ENCODE measurements at regions not wholly inside any gene's neighbourhood (a gene's known extent, or its start where the extent isn't known, plus 50 kb on each side); places are given as distances from the start of the nearest gene placed in this dataset.

DNA sequence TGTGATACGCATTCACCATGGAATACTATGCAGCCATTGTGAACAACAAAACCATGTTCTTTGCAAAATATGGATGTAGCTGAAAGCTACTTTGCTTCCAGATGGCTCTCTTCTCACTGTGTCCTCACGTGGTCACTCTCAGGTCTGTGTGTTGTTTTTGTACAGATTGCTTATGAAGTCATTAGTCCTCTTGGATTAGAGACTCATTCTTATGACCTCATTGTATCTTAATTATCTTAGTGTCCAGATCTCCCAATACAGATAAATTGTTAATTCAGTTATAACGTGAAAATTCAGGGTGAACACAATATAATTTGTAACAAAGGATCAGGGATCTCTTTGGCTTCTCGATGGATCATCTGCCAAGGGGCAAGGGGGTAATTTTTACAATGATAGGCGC, 100.4 kb upstream of the TOP3B start:
- H3K9ac ChIP-seq (ENCODE audit: low read length) = no peak overlapping the region
- H3K27ac ChIP-seq (ENCODE audit: low read depth, low read length) = no peak overlapping the region
- intact Hi-C loops (cut with micrococcal nuclease) = no loop called here
- no peak overlapping the region for H3K4me3 ChIP-seq (replicated peaks in 1 of 2; ENCODE audit: low read depth in 1 of 2, low read length in 2 of 2)
- no peaks in the 10 kb centered on the region for H3K79me2 ChIP-seq (ENCODE audit: insufficient read depth, low read length)
- ChIA-PET CTCF (interaction anchor here (0.9 kb wide), 1 partner anchor 22 kb away, joined by 3 read pairs; no protein-coding TSS in a partner anchor), POLR2A (interaction anchor here (0.9 kb wide), 1 partner anchor 9 kb away, joined by 3 read pairs; no protein-coding TSS in a partner anchor), RAD21 (ENCODE audit: low non-redundant PET in 1 of 2, low total read pairs in 2 of 2, uncharacterized antibody in 2 of 2, unreplicated experiment in 2 of 2) (no interaction called here)
- ATAC-seq = no peak
- TF ChIP-seq, protein P1, sequence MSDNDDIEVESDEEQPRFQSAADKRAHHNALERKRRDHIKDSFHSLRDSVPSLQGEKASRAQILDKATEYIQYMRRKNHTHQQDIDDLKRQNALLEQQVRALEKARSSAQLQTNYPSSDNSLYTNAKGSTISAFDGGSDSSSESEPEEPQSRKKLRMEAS (IDR thresholded peaks at IDR 0.05) = no peak
- TF ChIP-seq POLR2A (IDR thresholded peaks at IDR 0.05; ENCODE audit: borderline replicate concordance, extremely low read depth, insufficient read depth, insufficient read length) (no peak), RAD21 (IDR thresholded peaks at IDR 0.05; ENCODE audit: low read depth) (no peak), SP1 (IDR thresholded peaks at IDR 0.05; ENCODE audit: low read depth) (no peak), ZNF274 (IDR thresholded peaks at IDR 0.05; ENCODE audit: low read depth, low read length) (no peak), EGR1 (IDR thresholded peaks at IDR 0.05; ENCODE audit: low read depth) (no peak), POLR2AphosphoS5 (IDR thresholded peaks at IDR 0.05; ENCODE audit: low read depth, low read length) (no peak), YY1 (IDR thresholded peaks at IDR 0.05; ENCODE audit: extremely low read depth, insufficient replicate concordance, low read depth, low read length) (no peak), SIN3A (IDR thresholded peaks at IDR 0.05; ENCODE audit: low read depth) (no peak), CEBPB (IDR thresholded peaks at IDR 0.05; ENCODE audit: low read depth) (no peak), FOSL1 (IDR thresholded peaks at IDR 0.05; ENCODE audit: low read depth) (no peak), EZH2phosphoT487 (IDR thresholded peaks at IDR 0.05; ENCODE audit: borderline replicate concordance) (no peak), EZH2 (IDR thresholded peaks at IDR 0.05) (no peak), CBX3 (IDR thresholded peaks at IDR 0.05; ENCODE audit: low read depth) (no peak), JUND (IDR thresholded peaks at IDR 0.05) (no peak)
- TF ChIP-seq, protein P2, sequence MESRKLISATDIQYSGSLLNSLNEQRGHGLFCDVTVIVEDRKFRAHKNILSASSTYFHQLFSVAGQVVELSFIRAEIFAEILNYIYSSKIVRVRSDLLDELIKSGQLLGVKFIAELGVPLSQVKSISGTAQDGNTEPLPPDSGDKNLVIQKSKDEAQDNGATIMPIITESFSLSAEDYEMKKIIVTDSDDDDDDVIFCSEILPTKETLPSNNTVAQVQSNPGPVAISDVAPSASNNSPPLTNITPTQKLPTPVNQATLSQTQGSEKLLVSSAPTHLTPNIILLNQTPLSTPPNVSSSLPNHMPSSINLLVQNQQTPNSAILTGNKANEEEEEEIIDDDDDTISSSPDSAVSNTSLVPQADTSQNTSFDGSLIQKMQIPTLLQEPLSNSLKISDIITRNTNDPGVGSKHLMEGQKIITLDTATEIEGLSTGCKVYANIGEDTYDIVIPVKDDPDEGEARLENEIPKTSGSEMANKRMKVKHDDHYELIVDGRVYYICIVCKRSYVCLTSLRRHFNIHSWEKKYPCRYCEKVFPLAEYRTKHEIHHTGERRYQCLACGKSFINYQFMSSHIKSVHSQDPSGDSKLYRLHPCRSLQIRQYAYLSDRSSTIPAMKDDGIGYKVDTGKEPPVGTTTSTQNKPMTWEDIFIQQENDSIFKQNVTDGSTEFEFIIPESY (IDR thresholded peaks at IDR 0.05; ENCODE audit: extremely low read depth, insufficient replicate concordance, low read length) = no peak
- TF ChIP-seq, protein P3, sequence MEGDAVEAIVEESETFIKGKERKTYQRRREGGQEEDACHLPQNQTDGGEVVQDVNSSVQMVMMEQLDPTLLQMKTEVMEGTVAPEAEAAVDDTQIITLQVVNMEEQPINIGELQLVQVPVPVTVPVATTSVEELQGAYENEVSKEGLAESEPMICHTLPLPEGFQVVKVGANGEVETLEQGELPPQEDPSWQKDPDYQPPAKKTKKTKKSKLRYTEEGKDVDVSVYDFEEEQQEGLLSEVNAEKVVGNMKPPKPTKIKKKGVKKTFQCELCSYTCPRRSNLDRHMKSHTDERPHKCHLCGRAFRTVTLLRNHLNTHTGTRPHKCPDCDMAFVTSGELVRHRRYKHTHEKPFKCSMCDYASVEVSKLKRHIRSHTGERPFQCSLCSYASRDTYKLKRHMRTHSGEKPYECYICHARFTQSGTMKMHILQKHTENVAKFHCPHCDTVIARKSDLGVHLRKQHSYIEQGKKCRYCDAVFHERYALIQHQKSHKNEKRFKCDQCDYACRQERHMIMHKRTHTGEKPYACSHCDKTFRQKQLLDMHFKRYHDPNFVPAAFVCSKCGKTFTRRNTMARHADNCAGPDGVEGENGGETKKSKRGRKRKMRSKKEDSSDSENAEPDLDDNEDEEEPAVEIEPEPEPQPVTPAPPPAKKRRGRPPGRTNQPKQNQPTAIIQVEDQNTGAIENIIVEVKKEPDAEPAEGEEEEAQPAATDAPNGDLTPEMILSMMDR (IDR thresholded peaks at IDR 0.05 in 2 of 3, conservative IDR thresholded peaks at IDR 0.05 in 1 of 3; ENCODE audit: borderline replicate concordance in 1 of 3, insufficient read depth in 1 of 3, low read depth in 2 of 3, low read length in 2 of 3) = no peak
- TF ChIP-seq, protein P4, sequence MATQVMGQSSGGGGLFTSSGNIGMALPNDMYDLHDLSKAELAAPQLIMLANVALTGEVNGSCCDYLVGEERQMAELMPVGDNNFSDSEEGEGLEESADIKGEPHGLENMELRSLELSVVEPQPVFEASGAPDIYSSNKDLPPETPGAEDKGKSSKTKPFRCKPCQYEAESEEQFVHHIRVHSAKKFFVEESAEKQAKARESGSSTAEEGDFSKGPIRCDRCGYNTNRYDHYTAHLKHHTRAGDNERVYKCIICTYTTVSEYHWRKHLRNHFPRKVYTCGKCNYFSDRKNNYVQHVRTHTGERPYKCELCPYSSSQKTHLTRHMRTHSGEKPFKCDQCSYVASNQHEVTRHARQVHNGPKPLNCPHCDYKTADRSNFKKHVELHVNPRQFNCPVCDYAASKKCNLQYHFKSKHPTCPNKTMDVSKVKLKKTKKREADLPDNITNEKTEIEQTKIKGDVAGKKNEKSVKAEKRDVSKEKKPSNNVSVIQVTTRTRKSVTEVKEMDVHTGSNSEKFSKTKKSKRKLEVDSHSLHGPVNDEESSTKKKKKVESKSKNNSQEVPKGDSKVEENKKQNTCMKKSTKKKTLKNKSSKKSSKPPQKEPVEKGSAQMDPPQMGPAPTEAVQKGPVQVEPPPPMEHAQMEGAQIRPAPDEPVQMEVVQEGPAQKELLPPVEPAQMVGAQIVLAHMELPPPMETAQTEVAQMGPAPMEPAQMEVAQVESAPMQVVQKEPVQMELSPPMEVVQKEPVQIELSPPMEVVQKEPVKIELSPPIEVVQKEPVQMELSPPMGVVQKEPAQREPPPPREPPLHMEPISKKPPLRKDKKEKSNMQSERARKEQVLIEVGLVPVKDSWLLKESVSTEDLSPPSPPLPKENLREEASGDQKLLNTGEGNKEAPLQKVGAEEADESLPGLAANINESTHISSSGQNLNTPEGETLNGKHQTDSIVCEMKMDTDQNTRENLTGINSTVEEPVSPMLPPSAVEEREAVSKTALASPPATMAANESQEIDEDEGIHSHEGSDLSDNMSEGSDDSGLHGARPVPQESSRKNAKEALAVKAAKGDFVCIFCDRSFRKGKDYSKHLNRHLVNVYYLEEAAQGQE (IDR thresholded peaks at IDR 0.05; ENCODE audit: low read depth) = no peak
- TF ChIP-seq, protein P5, sequence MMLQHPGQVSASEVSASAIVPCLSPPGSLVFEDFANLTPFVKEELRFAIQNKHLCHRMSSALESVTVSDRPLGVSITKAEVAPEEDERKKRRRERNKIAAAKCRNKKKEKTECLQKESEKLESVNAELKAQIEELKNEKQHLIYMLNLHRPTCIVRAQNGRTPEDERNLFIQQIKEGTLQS (IDR thresholded peaks at IDR 0.05) = no peak
- no TSS peak for BruUV-seq (replicated peaks)
- peaks cover 0 to 8% of the 10 kb centered on the region in 2 experiments; a peak in 1 of 4 replicates for H3K4me1 ChIP-seq (ENCODE audit: control insufficient read depth in 1 of 2, insufficient read depth in 2 of 2, low read length in 2 of 2)
- no peaks in the 10 kb centered on the region for H3K9me2 ChIP-seq (ENCODE audit: insufficient read depth)
- no peak overlapping the region for H2AFZ ChIP-seq (ENCODE audit: low read depth, low read length, poor library complexity, severe bottlenecking)
- no peaks in the 10 kb centered on the region for H3K9me3 ChIP-seq (ENCODE audit: control insufficient read depth in 1 of 2, insufficient read depth in 1 of 2, low read depth in 1 of 2, low read length in 2 of 2)
- no peaks in the 10 kb centered on the region for H3K36me3 ChIP-seq (ENCODE audit: control insufficient read depth in 1 of 2, insufficient read depth in 2 of 2, low read length in 2 of 2)
- no peak overlapping the region for H3K4me2 ChIP-seq (ENCODE audit: low read length)
- peaks cover 25% of the 10 kb centered on the region for H3K27me3 ChIP-seq (ENCODE audit: insufficient read depth, low read length)
- no peaks in the 10 kb centered on the region for H4K20me1 ChIP-seq (ENCODE audit: insufficient read depth)
- DNase-seq (ENCODE audit: low read depth, low spot score) = no peak
